ENCODE measurements at regions not wholly inside any gene's neighbourhood (a gene's known extent, or its start where the extent isn't known, plus 50 kb on each side); places are given as distances from the start of the nearest gene placed in this dataset.

DNA sequence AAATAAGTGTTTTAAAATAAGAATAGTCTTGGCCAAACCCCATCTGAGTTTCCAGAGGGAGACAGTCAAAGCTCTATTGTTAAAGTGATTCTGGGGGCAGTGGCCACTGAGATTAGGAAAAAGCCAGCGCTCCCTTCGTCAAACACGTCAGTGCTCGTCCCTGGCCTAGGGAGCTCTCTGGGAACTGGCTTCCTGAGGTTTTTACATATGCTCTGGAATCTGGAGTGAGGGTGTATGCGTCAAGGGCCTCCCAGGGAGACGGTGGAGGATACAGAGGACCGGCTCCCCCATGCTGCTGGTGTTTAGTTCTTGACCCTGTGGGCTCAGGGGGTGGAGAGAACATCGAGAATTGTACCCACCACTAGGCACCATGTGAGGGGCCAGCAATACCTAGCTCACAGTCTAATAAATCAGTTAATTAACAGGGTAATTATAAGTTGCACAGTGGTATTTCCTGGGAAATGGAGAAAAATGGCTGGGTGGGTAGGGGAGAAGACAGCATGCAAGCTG lies 87.0 kb downstream of the SLC25A47 start:
- TF ChIP-seq ASH2L (IDR thresholded peaks at IDR 0.05; ENCODE audit: low read length), result no peak
- TF ChIP-seq POU5F1 (IDR thresholded peaks at IDR 0.05; ENCODE audit: low read depth, low read length), result no peak
- no peak for TF ChIP-seq HDAC6 (IDR thresholded peaks at IDR 0.05; ENCODE audit: low read depth, low read length)
- H3K79me2 ChIP-seq (ENCODE audit: control insufficient read depth in 1 of 2, insufficient read depth in 2 of 2, low read length in 2 of 2), result no peaks in the 10 kb centered on the region
- ChIA-PET CTCF (ENCODE audit: partially characterized antibody) (interaction anchor here (0.6 to 4.9 kb wide), 16 partner anchors 7 to 244 kb away, joined by 3 to 37 read pairs (median 4); no protein-coding TSS in a partner anchor), POLR2A (ENCODE audit: partially characterized antibody) (interaction anchor here (0.6 to 1.4 kb wide), 2 partner anchors 44 to 334 kb away, joined by 3 read pairs; no protein-coding TSS in a partner anchor)
- no peak overlapping the region for H3K14ac ChIP-seq (ENCODE audit: insufficient read length)
- 34% methylated on average over 8 of the region's 8 CpGs; no CpG with 5 or more reads in 1 of the 2 experiments for WGBS, 2 experiments (ENCODE audit: extremely low coverage in 1 of 2, insufficient coverage in 1 of 2, insufficient read length in 1 of 2, insufficient replicate concordance in 2 of 2, low coverage in 1 of 2, low lambda C conversion rate in 2 of 2, missing lambda C conversion rate in 1 of 2)
- H4K8ac ChIP-seq (ENCODE audit: extremely low read depth, insufficient read depth, low read length), result no peak overlapping the region
- no peak overlapping the region for H2BK5ac ChIP-seq (ENCODE audit: low read depth, low read length)
- H3K56ac ChIP-seq (replicated peaks; ENCODE audit: insufficient read length, low read depth, low read length), result no peak overlapping the region
- no peak overlapping the region for H3K18ac ChIP-seq (ENCODE audit: extremely low read depth, low read length)
- H3K9ac ChIP-seq (replicated peaks in 1 of 4; ENCODE audit: extremely low read depth in 1 of 4, low read depth in 3 of 4, low read length in 3 of 4), result no peak overlapping the region
- H3K4ac ChIP-seq (replicated peaks; ENCODE audit: insufficient read length, low read depth, low read length), result no peak overlapping the region
- H3K9me3 ChIP-seq (ENCODE audit: insufficient read depth in 2 of 2, low read depth in 1 of 2, low read length in 1 of 2), result no peaks in the 10 kb centered on the region
- H3K23ac ChIP-seq (ENCODE audit: insufficient read length), result no peak overlapping the region
- no peak overlapping the region; the same call in 1 of the 2 replicates for H2BK12ac ChIP-seq (ENCODE audit: low read depth, low read length)
- no peak overlapping the region for H2AK5ac ChIP-seq (ENCODE audit: low read depth, low read length)
- DNase-seq (ENCODE audit: low read depth in 1 of 2, low spot score in 2 of 2), result peak in 1 of 2 experiments; percentile 15
- H2BK20ac ChIP-seq (ENCODE audit: low read length), result no peak overlapping the region
- H4K91ac ChIP-seq (replicated peaks; ENCODE audit: insufficient read length, low read length), result no peak overlapping the region
- no peak overlapping the region for H4K5ac ChIP-seq (ENCODE audit: insufficient read length, low read depth, low read length)
- peaks cover 6% of the 10 kb centered on the region for H3K79me1 ChIP-seq (ENCODE audit: low read depth, low read length)
- H3K36me3 ChIP-seq (ENCODE audit: control insufficient read depth in 2 of 4, insufficient read depth in 4 of 4, low read length in 3 of 4), result no peaks in the 10 kb centered on the region
- H2BK120ac ChIP-seq (replicated peaks; ENCODE audit: low read depth, low read length), result no peak overlapping the region
- H4K20me1 ChIP-seq (replicated peaks in 1 of 2; ENCODE audit: control insufficient read depth in 1 of 2, insufficient read depth in 2 of 2, low read length in 2 of 2), result no peaks in the 10 kb centered on the region
- H3K4me3 ChIP-seq (ENCODE audit: extremely low read depth in 1 of 4, insufficient read depth in 2 of 4, low read depth in 3 of 4, low read length in 4 of 4), result no peak overlapping the region
- no peaks in the 10 kb centered on the region for H3K27me3 ChIP-seq (replicated peaks in 1 of 4; ENCODE audit: control insufficient read depth in 3 of 4, extremely low read depth in 1 of 4, insufficient read depth in 3 of 4, low read length in 3 of 4)
- peak overlapping the region; percentile 6 to 24; a peak in 2 of 4 replicates for H3K4me2 ChIP-seq (ENCODE audit: insufficient read depth in 1 of 2, low read depth in 2 of 2, low read length in 2 of 2)
- H2BK15ac ChIP-seq (ENCODE audit: low read length), result peak overlapping the region; percentile 31; the same call in 1 of the 2 replicates
- no peak overlapping the region for H2AFZ ChIP-seq (ENCODE audit: low read length)
- FAIRE-seq, result no peak
- H3K4me1 ChIP-seq (replicated peaks in 1 of 4; ENCODE audit: control insufficient read depth in 3 of 4, insufficient read depth in 4 of 4, low read length in 3 of 4), result peaks cover 7 to 16% (median 13%) of the 10 kb centered on the region in 4 experiments
- H3K23me2 ChIP-seq (ENCODE audit: low read depth, low read length), result no peaks in the 10 kb centered on the region
- peak overlapping the region; percentile 20; the same call in 1 of the 2 replicates for H3K27ac ChIP-seq (ENCODE audit: low read depth, low read length)

Measured in H1 (cell line).